ENCODE measurements at regions not wholly inside any gene's neighbourhood (a gene's known extent, or its start where the extent isn't known, plus 50 kb on each side); places are given as distances from the start of the nearest gene placed in this dataset.

GRCh38 chr16:8505327-8505991, 84.9 kb downstream of the TMEM114 start:
- no peak overlapping the region for H3K4me3 ChIP-seq (ENCODE audit: low read depth, low read length)
- no peak for TF ChIP-seq CTCF (IDR thresholded peaks at IDR 0.05; ENCODE audit: borderline replicate concordance, insufficient read depth, low read depth, low read length)

GRCh38 chr16:8502446-8502845, 87.9 kb downstream of the TMEM114 start:
- no peak overlapping the region for H3K4me3 ChIP-seq (ENCODE audit: low read depth, low read length)
- no peak for TF ChIP-seq CTCF (IDR thresholded peaks at IDR 0.05; ENCODE audit: borderline replicate concordance, insufficient read depth, low read depth, low read length)

GRCh38 chr16:8500351-8500750, 90.0 kb downstream of the TMEM114 start:
- no peak for TF ChIP-seq CTCF (IDR thresholded peaks at IDR 0.05; ENCODE audit: borderline replicate concordance, insufficient read depth, low read depth, low read length)

GRCh38 chr16:8496364-8496763, 93.9 kb downstream of the TMEM114 start:
- H3K4me3 ChIP-seq (ENCODE audit: low read depth, low read length), result no peak overlapping the region
- no peak for TF ChIP-seq CTCF (IDR thresholded peaks at IDR 0.05; ENCODE audit: borderline replicate concordance, insufficient read depth, low read depth, low read length)

More at GRCh38 chr16:8500351-8500750, 90.0 kb downstream of the TMEM114 start:
- H3K4me3 ChIP-seq (ENCODE audit: low read depth, low read length), result no peak overlapping the region

GRCh38 chr16:8493972-8494371, 96.3 kb downstream of the TMEM114 start:
- no peak overlapping the region for H3K4me3 ChIP-seq (ENCODE audit: low read depth, low read length)
- TF ChIP-seq CTCF (IDR thresholded peaks at IDR 0.05; ENCODE audit: borderline replicate concordance, insufficient read depth, low read depth, low read length), result no peak

- H3K4me3 ChIP-seq (ENCODE audit: low read depth, low read length), result no peak overlapping the region
- no peak for TF ChIP-seq CTCF (IDR thresholded peaks at IDR 0.05; ENCODE audit: borderline replicate concordance, insufficient read depth, low read depth, low read length)
Observed at GRCh38 chr16:8492690-8493089, 97.6 kb downstream of the TMEM114 start.

- no peak for TF ChIP-seq CTCF (IDR thresholded peaks at IDR 0.05; ENCODE audit: borderline replicate concordance, insufficient read depth, low read depth, low read length)
- no peak overlapping the region for H3K4me3 ChIP-seq (ENCODE audit: low read depth, low read length)
Observed at GRCh38 chr16:8489580-8489979, 100.7 kb downstream of the TMEM114 start.
